ENCODE measurements at regions not wholly inside any gene's neighbourhood (a gene's known extent, or its start where the extent isn't known, plus 50 kb on each side); places are given as distances from the start of the nearest gene placed in this dataset.

GRCh38 chr1:59146056-59146455 lies 150.8 kb upstream of the FGGY start:
- Histone ChIP-seq H3K4me3 (peak overlapping the region in 3 of 4 donors; percentile 43 to 65 (median 60)), H3K36me3 (no peaks in the 10 kb centered on the region), H3K27me3 (no peaks in the 10 kb centered on the region), H3K4me1 (peaks cover 0 to 55% (median 13%) of the 10 kb centered on the region in 4 donors), H3K27ac (peak overlapping the region in 2 of 4 donors; percentile 81 to 82), H3K9me3 (no peaks in the 10 kb centered on the region)
- 80 to 85% methylated on average over 4 of the region's 4 CpGs for WGBS, 2 donors
- DNase-seq (ENCODE audit: low spot score in 2 of 2): no peak
- no peak for TF ChIP-seq EP300 (IDR thresholded peaks at IDR 0.05)
- TF ChIP-seq POLR2A (IDR thresholded peaks at IDR 0.05): no peak
- TF ChIP-seq, protein P1, sequence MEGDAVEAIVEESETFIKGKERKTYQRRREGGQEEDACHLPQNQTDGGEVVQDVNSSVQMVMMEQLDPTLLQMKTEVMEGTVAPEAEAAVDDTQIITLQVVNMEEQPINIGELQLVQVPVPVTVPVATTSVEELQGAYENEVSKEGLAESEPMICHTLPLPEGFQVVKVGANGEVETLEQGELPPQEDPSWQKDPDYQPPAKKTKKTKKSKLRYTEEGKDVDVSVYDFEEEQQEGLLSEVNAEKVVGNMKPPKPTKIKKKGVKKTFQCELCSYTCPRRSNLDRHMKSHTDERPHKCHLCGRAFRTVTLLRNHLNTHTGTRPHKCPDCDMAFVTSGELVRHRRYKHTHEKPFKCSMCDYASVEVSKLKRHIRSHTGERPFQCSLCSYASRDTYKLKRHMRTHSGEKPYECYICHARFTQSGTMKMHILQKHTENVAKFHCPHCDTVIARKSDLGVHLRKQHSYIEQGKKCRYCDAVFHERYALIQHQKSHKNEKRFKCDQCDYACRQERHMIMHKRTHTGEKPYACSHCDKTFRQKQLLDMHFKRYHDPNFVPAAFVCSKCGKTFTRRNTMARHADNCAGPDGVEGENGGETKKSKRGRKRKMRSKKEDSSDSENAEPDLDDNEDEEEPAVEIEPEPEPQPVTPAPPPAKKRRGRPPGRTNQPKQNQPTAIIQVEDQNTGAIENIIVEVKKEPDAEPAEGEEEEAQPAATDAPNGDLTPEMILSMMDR (IDR thresholded peaks at IDR 0.05): no peak

- DNase-seq (ENCODE audit: low spot score in 2 of 2): peak; percentile 19 to 36
- 3 to 4% methylated on average over 19 to 39 of the region's 52 CpGs for WGBS, 2 donors
- no peaks in the 10 kb centered on the region for H3K36me3 ChIP-seq
- peak overlapping the region; percentile 25 to 82 (median 80) for H3K27ac ChIP-seq
- H3K9me3 ChIP-seq: no peaks in the 10 kb centered on the region
- TF ChIP-seq, protein P1 (IDR thresholded peaks at IDR 0.05): peak in 1 of 5 experiments; percentile 31
- TF ChIP-seq EP300 (IDR thresholded peaks at IDR 0.05) (peak in 1 of 2 donors; percentile 33), POLR2A (IDR thresholded peaks at IDR 0.05) (no peak)
- H3K4me3 ChIP-seq: peak overlapping the region; percentile 20 to 65 (median 52)
- no peaks in the 10 kb centered on the region for H3K27me3 ChIP-seq
- H3K4me1 ChIP-seq: peaks cover 0 to 58% (median 16%) of the 10 kb centered on the region in 4 donors
Measured at GRCh38 chr1:59146651-59147358, 150.1 kb upstream of the FGGY start.

- H3K27ac ChIP-seq: peak overlapping the region in 1 of 4 donors; percentile 58
- no peaks in the 10 kb centered on the region for H3K27me3 ChIP-seq
- peaks cover 0 to 40% (median 11%) of the 10 kb centered on the region in 4 donors for H3K4me1 ChIP-seq
- 96% methylated on average over 5 of the region's 5 CpGs for WGBS, 2 donors
- no peaks in the 10 kb centered on the region for H3K9me3 ChIP-seq
- TF ChIP-seq POLR2A (IDR thresholded peaks at IDR 0.05) (no peak), EP300 (IDR thresholded peaks at IDR 0.05) (no peak)
- no peak for DNase-seq (ENCODE audit: low spot score in 2 of 2)
- no peak overlapping the region for H3K4me3 ChIP-seq
- no peaks in the 10 kb centered on the region for H3K36me3 ChIP-seq
Measured at GRCh38 chr1:59149435-59149834, 147.5 kb upstream of the FGGY start.

DNA sequence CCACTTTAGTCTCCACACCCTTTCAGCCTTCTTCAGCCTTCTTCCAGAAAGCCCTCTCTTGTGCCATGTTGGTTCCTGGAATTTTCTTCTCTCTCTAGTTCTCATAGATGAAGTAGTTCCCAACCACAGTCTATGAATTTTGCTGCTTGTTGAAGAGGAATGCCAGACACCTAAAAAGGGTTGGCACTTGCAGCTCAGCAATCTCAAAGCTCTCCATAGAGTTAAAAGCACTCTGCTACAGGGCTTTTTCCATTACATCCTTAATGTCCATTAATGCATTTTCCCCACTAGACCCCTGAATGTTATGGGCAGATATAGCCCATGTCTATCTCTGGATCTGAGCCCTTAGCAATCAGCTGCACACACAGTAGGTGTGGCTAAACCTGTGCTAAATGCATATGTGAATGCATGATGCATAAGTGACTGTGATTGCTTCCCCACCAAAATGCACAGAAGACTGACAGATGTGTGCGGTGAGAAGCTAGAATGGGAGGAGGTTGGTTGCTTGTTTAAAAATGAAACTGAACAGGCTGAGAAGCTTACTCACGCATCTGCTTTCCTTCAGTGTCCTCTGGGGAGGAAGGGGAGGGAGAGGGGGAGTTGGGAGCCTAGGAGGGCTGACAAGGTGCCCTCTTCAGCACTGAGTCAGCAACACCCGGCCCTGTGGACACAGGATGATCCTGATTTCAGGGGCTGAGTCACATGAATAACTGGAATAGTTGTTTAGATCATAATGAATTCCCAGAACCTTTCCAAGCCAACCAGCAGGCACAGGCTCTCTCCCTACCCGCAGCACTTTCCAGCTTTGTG lies 146.1 kb upstream of the FGGY start:
- H3K4me1 ChIP-seq: peaks cover 0 to 41% (median 11%) of the 10 kb centered on the region in 4 donors
- H3K4me3 ChIP-seq: peak overlapping the region in 2 of 4 donors; percentile 8
- no peaks in the 10 kb centered on the region for H3K9me3 ChIP-seq
- peak overlapping the region in 3 of 4 donors; percentile 58 to 67 (median 62) for H3K27ac ChIP-seq
- 16 to 28% methylated on average over 4 of the region's 4 CpGs for WGBS, 2 donors
- peak; percentile 65 to 74 for DNase-seq (ENCODE audit: low spot score in 2 of 2)
- peak in 1 of 2 donors; percentile 81 for TF ChIP-seq EP300 (IDR thresholded peaks at IDR 0.05)
- TF ChIP-seq POLR2A (IDR thresholded peaks at IDR 0.05): no peak
- TF ChIP-seq, protein P1 (IDR thresholded peaks at IDR 0.05): peak in 1 of 5 experiments; percentile 22
- no peaks in the 10 kb centered on the region for H3K27me3 ChIP-seq
- no peaks in the 10 kb centered on the region for H3K36me3 ChIP-seq

- Histone ChIP-seq H3K27me3 (no peaks in the 10 kb centered on the region), H3K4me3 (peak overlapping the region in 1 of 4 donors; percentile 8), H3K9me3 (no peaks in the 10 kb centered on the region), H3K36me3 (no peaks in the 10 kb centered on the region), H3K27ac (peak overlapping the region in 3 of 4 donors; percentile 58 to 67 (median 62)), H3K4me1 (peaks cover 0 to 43% (median 11%) of the 10 kb centered on the region in 4 donors)
- 61 to 74% methylated on average over 4 of the region's 4 CpGs for WGBS, 2 donors
- DNase-seq (ENCODE audit: low spot score in 2 of 2): no peak
- TF ChIP-seq POLR2A (IDR thresholded peaks at IDR 0.05) (no peak), EP300 (IDR thresholded peaks at IDR 0.05) (no peak)
- TF ChIP-seq, protein P1 (IDR thresholded peaks at IDR 0.05): no peak
Measured at GRCh38 chr1:59151387-59151761, 145.5 kb upstream of the FGGY start.

All from tibial nerve (tissue), 4 donors.